GM18519 (cell line): ENCODE measurements at regions not wholly inside any gene's neighbourhood (a gene's known extent, or its start where the extent isn't known, plus 50 kb on each side); places are given as distances from the start of the nearest gene placed in this dataset.
"Not testable (repeated sequence)": the region's sequence is repeated elsewhere in the genome, so short reads cannot be mapped to it uniquely, and the experiment has no call there.

Source experiments
- ATAC-seq: cut with Tn5 transposase; IDR thresholded peaks from one replicate; pipeline ENCODE4 v1.9.1; 2021; ENCODE audit warnings: mild to moderate bottlenecking, moderate library complexity; ENCODE audit not compliant: unreplicated experiment, low FRiP score

GRCh38 chr18:27313678-27314077, 128.6 kb upstream of the CHST9 start:
- ATAC-seq = no peak

- no peak for ATAC-seq
Measured at GRCh38 chr18:27312853-27313252, 127.7 kb upstream of the CHST9 start.

- no peak for ATAC-seq
Measured at GRCh38 chr18:27312153-27312552, 127.0 kb upstream of the CHST9 start.

GRCh38 chr18:27311114-27311513, 126.0 kb upstream of the CHST9 start:
- ATAC-seq = no peak

- ATAC-seq = no peak
Measured at GRCh38 chr18:27301615-27302378, 116.7 kb upstream of the CHST9 start.

GRCh38 chr18:27298214-27298804, 113.2 kb upstream of the CHST9 start:
- no peak for ATAC-seq

- not testable (repeated sequence) for ATAC-seq
Measured at GRCh38 chr18:27285973-27286562, 101.0 kb upstream of the CHST9 start.

GRCh38 chr18:27278131-27278530, 93.0 kb upstream of the CHST9 start:
- ATAC-seq = no peak

GRCh38 chr18:27277554-27277953, 92.4 kb upstream of the CHST9 start:
- ATAC-seq = no peak

GRCh38 chr18:27276886-27277285, 91.8 kb upstream of the CHST9 start:
- ATAC-seq = no peak

GRCh38 chr18:27276479-27276878, 91.4 kb upstream of the CHST9 start:
- ATAC-seq = no peak

- ATAC-seq = no peak
Measured at GRCh38 chr18:27274901-27275300, 89.8 kb upstream of the CHST9 start.

GRCh38 chr18:27270508-27270907, 85.4 kb upstream of the CHST9 start:
- ATAC-seq = no peak

GRCh38 chr18:27263369-27263768, 78.3 kb upstream of the CHST9 start:
- ATAC-seq = no peak

- ATAC-seq = no peak
Measured at GRCh38 chr18:27261769-27262549, 76.9 kb upstream of the CHST9 start.

GRCh38 chr18:27253571-27253970, 68.5 kb upstream of the CHST9 start:
- ATAC-seq = no peak

GRCh38 chr18:27250471-27250870, 65.4 kb upstream of the CHST9 start:
- no peak for ATAC-seq

GRCh38 chr18:27249933-27250332, 64.8 kb upstream of the CHST9 start:
- no peak for ATAC-seq

GRCh38 chr18:27244259-27244658, 59.2 kb upstream of the CHST9 start:
- no peak for ATAC-seq

- ATAC-seq = no peak
Measured at GRCh38 chr18:27242392-27243047, 57.4 kb upstream of the CHST9 start.

GRCh38 chr18:27240383-27240782, 55.3 kb upstream of the CHST9 start:
- ATAC-seq = no peak
